ENCODE measurements at regions not wholly inside any gene's neighbourhood (a gene's known extent, or its start where the extent isn't known, plus 50 kb on each side); places are given as distances from the start of the nearest gene placed in this dataset.
"Not testable (repeated sequence)": the region's sequence is repeated elsewhere in the genome, so short reads cannot be mapped to it uniquely, and the experiment has no call there.

DNA sequence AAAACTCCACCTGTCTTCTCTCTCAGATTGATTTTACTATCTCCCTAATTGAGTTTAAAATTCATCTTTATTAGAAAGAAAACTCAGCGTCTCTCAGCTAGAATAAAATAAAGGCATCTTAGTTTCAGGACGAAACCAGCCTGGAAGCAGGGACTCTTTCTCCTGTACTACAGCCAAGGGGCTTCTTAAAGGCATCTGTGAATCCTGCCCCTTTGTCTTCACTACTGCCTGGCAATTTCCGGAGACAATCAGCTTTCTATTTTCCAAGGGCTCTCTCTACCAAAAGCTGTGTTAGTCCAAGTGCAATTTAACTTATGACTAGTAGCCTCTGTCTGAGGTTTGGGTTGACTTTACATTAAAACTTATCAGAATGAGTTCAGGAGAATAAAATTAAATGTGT lies 623.3 kb upstream of the FOXG1 start:
- DNase-seq, result no peak

DNA sequence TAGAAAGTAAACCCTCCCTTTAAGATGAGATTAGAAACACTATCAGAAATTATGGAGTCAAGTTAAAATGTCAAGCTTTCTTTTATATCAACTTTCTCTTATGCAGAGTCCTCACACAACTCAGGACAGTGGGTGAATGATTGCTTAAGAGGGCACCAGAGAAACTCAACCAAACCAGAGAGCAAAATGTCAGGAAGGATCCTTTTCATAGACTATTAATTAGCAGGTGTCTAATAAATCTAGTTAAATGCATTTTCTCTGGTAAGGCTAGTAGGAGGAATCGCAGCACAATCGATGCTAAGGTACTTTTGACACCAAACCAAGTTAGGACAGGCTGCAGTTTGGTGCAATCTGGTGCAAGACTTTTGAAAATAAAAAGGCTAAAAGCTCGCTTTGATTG lies 614.7 kb upstream of the FOXG1 start:
- no peak for DNase-seq

DNA sequence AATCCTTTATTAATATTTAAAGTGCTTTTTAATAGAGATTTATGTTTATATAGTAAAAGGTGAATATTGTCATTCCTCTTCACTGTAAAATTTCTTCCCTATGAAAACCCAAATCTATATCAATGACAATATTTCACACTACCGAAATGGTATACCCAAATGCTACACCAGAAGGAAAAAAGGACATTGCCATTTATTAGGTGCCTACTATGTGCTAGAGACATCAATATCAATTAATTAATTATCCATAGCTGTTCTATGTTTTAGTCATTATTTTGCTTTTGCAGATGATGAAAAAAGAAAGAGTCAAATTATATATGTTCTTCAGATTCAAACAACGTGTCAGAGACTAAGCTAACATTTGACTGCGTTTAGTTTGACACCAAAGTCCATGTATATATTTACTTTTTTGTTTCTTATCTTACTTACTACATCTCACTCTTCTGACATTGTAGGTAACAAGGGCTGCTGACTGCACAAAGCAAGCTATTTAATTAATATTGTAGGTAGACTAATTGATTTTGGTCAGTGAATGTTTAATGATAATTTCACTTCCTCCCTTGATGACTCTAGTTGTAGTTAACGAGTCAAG lies 614.0 kb upstream of the FOXG1 start:
- DNase-seq, result no peak

DNA sequence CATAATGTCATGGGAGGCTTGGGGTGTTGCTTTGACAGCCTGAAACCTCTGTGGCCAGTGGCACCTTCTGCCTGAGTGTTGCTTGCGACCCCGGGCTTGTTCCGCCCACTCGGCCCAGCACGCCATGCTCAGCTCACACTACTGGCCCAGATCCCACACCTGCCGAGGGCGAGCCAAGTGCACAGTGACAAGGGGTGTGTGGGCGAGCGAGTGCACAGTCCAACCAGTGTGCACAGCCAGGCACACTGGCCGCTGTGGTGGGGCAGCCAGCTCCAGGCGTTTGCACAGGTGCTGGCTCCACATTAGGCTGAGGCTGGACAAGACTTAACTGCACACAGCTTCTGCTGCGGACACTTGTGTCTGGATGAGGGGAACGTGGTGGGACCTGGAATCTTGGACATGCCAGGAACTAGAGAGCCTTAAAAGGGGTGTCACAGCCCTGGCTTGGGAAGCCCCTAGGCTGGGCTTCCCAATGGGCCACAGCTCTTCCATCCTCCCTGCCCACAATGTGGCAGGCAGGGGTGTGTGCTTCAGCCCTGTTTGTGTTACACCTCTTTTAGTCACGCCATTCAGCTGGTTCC lies 609.2 kb upstream of the FOXG1 start:
- no peak for DNase-seq

DNA sequence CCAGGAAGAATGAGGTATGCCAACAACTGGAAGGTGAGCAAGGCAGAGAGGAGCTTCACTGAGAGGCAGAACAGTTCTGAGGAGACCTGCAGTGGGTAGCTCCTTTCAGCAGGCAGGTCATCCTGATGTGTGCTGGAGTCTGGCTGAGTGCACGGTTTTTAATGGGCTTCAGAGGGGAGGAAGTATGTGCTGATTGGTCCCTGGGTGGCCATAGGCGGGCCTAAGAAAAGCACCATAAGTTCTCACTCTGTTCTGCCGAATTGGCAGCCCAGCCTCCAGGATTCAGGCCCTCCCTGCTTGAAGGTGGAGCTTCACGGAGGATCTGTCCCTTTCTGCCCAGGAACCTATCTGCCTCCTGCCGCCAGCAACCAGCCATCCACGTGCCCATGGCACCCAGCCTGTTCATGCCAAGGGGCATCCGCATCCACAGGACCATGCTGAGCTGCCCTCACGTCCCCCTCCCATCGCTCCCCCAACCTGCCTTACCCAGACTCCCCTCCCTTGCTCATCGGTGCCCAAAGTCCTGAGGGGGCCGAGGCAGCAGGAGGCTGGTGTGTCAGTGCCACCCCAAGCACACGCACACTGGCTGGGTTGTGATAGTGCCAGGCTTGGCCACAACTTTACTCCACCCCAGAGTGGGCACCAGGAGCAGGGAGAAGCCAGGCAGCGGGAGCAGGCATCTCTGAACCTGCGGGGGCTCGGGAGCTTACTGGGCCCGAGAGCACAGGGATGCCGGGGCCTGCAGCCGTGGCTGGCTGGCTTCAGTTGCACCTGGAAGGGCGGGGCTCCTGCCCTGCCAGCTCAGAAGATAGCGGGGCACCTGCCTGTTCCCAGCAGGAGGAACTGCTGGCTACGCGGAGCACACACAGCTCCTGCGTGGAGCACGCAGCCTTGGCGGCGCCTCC lies 608.4 kb upstream of the FOXG1 start:
- no peak for DNase-seq

DNA sequence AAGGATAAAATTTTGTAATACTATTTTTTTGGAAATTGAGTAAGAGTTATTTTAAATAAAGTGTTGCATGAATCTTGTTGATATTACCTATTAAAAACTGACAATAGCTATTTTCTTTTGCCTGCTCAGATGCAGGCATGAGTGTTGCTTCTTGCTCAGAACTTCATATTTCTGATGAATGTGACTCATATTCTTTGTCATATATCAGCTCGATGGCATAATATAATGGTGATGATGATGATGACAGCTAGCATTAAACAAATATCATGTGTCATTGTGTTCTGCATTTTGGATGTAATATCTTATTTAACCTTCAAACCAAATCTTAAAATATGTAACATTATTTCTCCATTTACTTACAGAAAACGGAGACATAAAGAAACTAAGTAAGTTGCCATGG lies 605.5 kb upstream of the FOXG1 start:
- DNase-seq, result no peak

DNA sequence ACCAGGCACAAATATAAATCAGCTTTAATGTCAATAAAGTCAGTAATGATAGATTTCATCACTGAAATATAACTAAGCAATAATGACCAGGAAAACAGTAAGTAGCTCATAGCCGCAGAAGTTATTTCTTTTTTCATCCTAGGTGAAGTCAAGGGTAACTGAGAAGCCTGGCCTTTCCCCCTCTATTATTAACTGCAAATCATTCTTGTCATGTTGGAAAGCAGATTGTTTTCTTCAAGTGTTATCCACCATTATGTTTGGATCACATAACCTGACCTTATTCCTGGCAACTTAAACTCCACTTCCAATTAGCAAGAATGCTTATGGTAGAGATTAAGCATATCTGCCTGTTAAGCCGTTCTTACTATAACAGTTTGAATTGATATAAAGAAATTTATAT lies 603.4 kb upstream of the FOXG1 start:
- DNase-seq, result no peak

DNA sequence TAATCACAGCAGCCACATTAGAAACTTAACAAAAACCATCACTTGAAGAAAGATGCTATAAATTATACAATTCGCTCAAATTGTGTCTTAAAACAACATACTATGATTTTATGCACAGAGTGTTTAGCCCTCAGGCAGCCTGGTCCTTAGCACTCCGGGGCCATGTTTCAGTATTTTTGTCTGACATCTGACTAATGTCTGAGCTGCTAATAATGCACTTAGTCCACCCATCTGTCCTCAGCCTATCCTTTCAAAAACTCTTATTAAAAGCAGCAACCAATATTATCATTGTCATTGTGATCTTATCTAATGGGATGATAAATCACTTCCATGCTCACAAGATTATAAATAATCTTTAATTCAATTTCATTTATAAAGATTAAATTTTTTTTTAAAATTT lies 602.7 kb upstream of the FOXG1 start:
- DNase-seq, result no peak

DNA sequence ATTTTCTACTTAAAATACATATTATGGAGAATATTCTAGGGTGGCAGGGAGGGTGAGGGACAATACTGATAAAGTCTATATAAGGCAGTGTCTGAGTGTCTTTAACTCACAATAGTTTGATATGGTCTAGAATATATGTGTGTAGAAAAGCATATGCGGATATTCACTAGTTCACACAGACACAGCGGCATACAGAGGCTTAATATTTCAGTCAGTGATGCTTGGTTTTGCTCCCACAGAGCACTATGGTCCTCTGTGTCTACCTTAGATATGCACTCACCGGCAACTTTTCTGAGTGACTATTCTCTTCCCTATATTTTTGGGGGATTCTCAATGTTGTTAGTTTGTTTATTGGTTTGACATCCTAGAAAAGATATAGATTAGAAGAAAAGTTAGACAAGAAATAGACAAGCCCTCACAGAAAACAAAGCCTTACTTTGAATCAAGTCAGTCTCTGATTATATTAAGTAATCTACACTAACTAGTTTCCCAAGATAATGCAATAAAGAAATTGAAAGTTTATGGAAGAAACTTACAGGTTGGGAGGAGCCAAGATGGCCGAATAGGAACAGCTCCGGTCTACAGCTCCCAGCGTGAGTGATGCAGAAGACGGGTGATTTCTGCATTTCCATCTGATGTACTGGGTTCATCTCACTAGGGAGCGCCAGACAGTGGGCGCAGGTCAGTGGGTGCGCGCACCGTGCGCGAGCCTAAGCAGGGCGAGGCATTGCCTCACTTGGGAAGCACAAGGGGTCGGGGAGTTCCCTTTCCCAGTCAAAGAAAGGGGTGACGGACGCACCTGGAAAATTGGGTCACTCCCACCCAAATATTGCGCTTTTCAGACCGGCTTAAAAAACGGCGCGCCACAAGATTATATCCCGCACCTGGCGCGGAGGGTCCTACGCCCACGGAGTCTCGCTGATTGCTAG lies 578.4 kb upstream of the FOXG1 start:
- DNase-seq, result not testable (repeated sequence)

DNA sequence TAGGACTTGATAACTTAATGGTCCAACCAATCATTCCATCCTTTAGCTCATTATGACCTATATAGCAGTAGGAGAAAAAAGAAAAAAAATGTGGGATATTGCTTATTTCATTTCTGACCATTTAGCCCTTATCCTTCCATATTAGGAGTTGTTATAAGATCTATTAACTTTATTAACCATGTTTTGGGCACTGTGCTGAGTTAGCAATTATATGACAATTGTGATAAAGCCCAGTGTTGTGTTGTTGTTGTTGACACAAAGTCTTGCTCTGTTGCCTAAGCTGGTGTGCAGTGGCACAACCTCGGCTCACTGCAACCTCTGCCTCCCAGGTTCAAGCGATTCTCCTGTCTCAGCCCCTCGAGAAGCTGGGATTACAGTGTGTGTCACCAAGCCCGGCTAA lies 569.7 kb upstream of the FOXG1 start:
- DNase-seq, result no peak

DNA sequence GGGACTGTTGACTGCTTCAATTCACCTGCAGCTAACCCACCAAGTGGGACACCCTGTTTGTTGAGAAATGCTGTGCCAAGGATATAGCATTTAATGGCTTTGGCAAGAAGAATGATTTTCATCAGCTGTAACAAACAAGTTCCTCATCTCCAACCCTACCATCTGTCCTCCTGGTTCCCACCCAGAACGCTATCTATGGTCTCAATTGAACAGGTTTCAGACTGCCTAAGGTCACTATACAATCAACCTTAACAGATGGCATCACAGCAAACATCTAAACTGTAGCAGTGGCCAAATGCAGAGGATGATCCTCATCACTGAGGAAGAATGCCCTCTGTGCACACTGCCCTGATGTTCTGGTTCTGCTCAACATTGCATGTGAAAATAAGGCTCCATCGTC lies 546.2 kb upstream of the FOXG1 start:
- DNase-seq, result no peak

DNA sequence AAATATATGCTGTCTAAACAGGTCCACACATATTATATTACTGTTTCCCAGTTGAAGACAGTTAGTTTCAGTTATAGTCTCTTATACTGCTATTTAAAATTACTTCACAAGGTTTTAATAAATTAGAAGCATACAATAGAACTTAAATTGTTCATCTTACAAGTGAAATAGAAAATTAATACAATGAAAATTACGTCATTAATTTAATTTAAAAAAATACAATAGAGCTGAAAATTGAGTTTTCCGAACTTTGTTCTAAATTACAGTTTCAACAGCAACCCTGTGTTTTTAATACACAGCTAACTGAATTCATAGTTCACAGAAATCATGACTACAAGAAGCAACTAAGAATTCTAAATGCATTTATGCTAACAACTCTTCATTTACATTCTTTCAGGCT lies 525.7 kb upstream of the FOXG1 start:
- DNase-seq, result no peak

DNA sequence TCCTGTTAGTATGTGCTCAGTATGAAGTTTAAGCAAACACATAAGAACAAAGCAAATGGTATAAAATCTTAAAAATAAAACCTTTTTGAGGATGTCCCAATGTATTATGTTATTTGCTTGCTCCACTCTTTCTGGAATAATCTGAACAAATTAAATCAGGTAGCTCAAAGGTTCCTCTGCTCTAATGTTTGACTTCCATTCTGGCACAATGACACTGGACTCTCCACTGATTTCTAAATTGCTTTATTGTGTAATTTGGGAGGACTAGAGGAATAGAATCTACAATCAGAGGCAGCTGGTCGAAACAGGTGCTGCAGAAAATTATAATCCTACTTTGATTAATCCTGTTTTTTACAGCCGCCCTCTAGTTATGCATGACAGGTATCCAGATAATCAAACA lies 523.7 kb upstream of the FOXG1 start:
- peak; percentile 62 to 64 for DNase-seq

DNA sequence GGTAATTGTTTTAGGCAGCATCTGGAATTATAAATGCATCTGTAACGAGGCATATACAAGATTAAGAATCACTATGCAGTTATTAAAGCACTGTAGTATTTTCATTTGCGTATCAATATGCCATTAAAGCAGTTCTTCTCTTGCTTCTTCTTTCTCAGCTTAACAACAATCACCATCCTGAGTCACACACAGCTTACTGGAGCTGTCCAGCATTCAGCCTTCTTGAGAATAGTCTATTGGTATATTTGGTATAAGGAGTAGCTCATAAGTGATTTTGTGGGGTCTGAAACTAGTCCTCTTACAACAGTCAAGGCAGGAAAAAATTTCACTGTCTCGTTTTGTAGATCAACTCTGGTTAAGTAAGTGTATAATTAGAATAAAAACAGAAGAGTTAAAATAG lies 523.0 kb upstream of the FOXG1 start:
- DNase-seq, result no peak

DNA sequence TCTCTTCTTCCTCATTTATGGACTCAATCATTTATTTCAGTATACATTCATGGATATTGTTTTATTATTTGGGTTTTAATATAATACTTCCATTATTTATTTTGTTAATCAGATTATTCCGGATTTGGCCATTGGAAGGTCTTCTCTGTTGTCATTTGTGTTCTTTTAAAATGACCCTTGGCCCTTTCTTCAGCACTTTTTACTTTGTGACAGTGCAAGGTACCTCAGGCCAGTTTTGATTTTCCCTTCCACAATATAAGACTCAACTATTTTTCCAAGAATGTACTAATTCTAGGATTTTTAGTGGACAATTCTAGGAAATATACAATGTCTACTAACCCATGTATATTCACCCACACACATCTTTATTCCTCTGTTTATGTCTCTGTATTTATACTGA lies 521.4 kb upstream of the FOXG1 start:
- DNase-seq, result no peak

DNA sequence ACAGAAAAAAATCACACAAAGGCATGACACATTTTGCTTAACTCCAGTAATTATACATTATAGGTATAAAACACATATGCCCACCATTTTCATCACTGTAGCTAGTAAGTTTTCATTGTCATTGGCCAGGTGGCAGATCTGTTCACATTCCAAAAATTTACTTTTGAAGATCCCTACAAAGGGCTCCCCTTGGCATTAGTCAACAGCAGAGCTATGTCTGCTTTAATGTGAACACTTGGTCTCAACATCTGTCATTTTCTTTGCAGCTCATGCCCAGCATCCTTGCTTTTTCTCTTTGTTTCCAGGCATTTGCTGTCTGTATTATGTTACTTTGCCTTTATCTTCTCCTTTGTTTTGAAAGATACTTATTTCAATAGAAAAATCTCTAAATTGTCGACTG lies 519.1 kb upstream of the FOXG1 start:
- DNase-seq, result peak; percentile 58 to 73

DNA sequence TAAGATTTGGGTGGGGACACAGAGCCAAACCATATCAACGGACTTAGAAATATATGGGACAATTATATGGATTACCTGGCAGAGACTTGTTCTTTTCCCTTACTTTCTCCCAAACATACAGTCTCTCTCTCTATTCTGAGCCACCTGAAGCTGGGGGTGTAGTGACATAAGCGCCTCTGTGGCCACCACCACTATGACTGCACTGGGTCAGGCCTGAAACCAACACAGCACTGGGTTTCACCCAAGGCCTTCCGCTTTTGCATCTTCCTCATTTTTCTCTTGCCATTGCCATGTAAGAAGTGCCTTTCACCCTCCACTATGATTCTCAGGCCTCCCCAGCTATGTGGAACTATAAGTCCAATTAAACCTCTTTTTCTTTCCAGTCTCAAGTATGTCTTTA lies 514.5 kb upstream of the FOXG1 start:
- DNase-seq, result not testable (repeated sequence)

DNA sequence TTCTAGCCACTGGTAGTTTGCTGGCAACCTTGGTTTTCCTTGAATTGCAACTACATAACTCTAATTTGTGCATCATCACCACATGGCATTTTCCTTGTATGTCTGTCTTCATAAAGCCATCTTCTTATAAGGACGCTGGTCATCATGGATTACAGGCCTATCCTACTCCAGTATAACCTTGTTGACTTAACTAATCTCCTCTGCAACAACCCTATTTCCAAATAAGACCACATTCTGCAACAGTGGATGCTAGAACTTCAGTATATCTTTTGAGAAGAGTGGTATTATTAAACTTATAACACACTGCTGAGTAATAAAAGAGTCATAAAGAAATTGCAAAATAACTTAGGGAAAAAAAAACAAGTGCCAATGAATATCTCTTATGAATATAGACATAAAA lies 511.8 kb upstream of the FOXG1 start:
- DNase-seq, result no peak

DNA sequence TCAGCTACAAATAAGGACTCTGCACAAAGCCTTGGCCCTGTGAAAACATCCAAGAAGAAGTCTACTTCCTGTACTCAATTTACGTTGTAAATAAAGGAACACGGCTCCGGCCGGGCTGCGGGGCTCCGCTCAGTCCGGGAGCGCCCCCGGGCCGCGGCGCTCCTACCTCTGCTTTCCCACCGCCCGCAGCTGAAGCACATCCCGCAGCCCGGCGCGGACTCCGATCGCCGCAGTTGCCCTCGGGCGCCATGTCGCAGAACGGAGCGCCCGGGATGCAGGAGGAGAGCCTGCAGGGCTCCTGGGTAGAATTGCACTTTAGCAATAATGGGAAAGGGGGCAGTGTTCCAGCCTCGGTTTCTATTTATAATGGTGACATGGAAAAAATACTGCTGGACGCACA lies 502.3 kb upstream of the FOXG1 start:
- no peak for DNase-seq

DNA sequence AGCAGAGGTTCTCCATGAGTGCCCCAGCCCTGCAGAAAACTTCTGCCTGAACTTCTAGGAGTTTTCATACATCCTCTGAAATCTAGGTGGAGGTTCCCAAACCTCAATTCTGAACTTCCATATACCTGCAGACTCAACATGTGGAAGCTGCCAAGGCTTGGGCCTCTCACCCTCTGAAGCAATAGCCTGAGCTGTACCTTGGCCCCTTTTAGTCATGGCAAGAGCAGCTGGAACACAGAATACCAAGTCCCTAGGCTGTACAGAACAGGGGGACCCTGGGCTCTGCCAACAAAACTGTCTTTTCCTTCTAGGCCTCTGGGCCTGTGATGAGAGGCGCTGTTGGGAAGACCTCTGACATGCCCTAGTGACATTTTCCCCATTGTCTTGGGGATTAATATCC lies 494.3 kb upstream of the FOXG1 start:
- no peak for DNase-seq

DNA sequence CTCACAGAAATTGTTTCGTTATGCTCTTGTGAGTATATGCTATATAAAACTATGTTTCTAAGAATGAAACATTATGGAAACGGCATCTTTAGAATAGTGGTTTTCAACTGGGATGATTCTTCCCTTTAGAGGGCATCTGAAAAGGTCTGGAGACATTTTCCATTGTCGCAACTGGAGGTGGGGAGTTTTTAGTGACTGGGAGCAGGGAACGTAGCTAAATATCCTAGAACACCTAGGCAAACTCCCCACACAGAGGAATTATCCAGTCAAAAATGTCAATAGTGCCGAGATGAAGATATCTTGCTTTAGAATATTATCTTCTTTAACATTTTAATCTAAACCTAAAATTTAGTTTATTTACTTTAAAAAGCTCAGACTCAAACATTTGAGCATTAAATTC lies 486.1 kb upstream of the FOXG1 start:
- DNase-seq, result no peak

DNA sequence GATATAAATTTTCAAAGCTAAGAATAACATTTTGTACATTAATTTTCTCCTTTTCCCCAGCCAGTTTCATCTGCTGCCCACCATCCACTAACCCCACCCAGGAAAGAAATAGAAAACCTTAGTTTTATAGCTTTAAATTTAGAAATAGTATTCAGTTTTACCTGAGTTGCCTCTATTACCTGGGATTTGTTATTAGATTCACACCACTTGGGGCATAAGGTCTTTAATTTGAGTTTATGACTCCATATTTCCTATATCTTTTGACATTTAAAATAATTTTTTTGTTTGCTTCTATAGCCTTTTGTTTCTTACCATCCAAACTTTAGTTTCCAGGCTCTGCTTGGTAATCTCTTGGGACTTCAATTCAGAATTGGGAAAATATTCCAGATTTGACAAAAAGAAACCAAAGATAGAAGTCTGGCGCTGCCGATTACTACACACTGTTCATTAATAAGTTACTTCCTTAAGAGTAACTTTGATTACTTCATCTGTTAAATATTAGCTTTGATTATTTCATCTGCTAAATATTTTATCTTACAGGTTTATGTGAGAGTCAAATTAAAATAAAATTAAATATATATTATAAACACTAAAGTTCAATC lies 485.5 kb upstream of the FOXG1 start:
- no peak for DNase-seq

All from NCI-H1930 (cell line).